Fibroblast of lung (primary cell): ENCODE measurements at regions not wholly inside any gene's neighbourhood (a gene's known extent, or its start where the extent isn't known, plus 50 kb on each side); places are given as distances from the start of the nearest gene placed in this dataset.

Experiments
- DNase-seq, 2 donors: peaks; one replicate each; pipeline versions ENCODE4 v3.0.0 to v3.0.0-alpha.2; 2010; ENCODE audit warnings: low read depth in 2 of 2
- H2AFZ ChIP-seq: 2 replicates; pipeline ENCODE4 v1.5.1; 2012; ENCODE audit warnings: low read length, control low read depth, inconsistent platforms
- H3K27ac ChIP-seq: 2 replicates; pipeline ENCODE4 v1.5.1; 2011; ENCODE audit warnings: low read length, control low read depth; ENCODE audit not compliant: insufficient read depth
- H3K27me3 ChIP-seq: 2 replicates; pipeline ENCODE4 v1.5.1; 2011; ENCODE audit warnings: mild to moderate bottlenecking, low read length; ENCODE audit not compliant: control insufficient read depth, insufficient read depth
- H3K36me3 ChIP-seq: 2 replicates; pipeline ENCODE4 v1.5.1; 2011; ENCODE audit warnings: low read length; ENCODE audit not compliant: control insufficient read depth, insufficient read depth
- H3K4me1 ChIP-seq: 2 replicates; pipeline ENCODE4 v1.5.1; 2011; ENCODE audit warnings: low read length; ENCODE audit not compliant: control insufficient read depth, insufficient read depth; ENCODE audit errors: extremely low read depth
- H3K4me2 ChIP-seq: 2 replicates; pipeline ENCODE4 v1.5.1; 2011; ENCODE audit warnings: low read length, control low read depth; ENCODE audit not compliant: insufficient read depth; ENCODE audit errors: extremely low read depth
- H3K4me3 ChIP-seq, 4 experiments: fragments of 200-600 bp in 1 of 4; sonication (generic) in 1 of 4; replicated peaks in 1 of 4; 2 replicates each; pipeline ENCODE4 v1.5.1; 2011 to 2016; ENCODE audit warnings: low read length in 4 of 4, low read depth in 3 of 4, mild to moderate bottlenecking in 3 of 4, control low read depth in 2 of 4, inconsistent platforms in 1 of 4, mixed read lengths in 1 of 4; ENCODE audit not compliant: insufficient read depth in 1 of 4; ENCODE audit errors: control extremely low read depth in 1 of 4
- H3K79me2 ChIP-seq: 2 replicates; pipeline ENCODE4 v1.5.1; 2012; ENCODE audit warnings: mild to moderate bottlenecking, low read length, inconsistent platforms; ENCODE audit not compliant: control insufficient read depth, insufficient read depth
- H3K9ac ChIP-seq: 2 replicates; pipeline ENCODE4 v1.5.1; 2011; ENCODE audit warnings: mild to moderate bottlenecking, low read length, control low read depth; ENCODE audit not compliant: insufficient read depth
- H3K9me3 ChIP-seq: 2 replicates; pipeline ENCODE4 v1.5.1; 2012; ENCODE audit warnings: low read depth, low read length; ENCODE audit not compliant: control insufficient read depth, insufficient read depth
- H4K20me1 ChIP-seq: 2 replicates; pipeline ENCODE4 v1.5.1; 2011; ENCODE audit warnings: low read length; ENCODE audit not compliant: control insufficient read depth, insufficient read depth; ENCODE audit errors: extremely low read depth
- CTCF ChIP-seq, 2 donors: IDR thresholded peaks in 1 of 2; conservative IDR thresholded peaks in 1 of 2; 1 replicate in 1 of 2; 2 replicates in 1 of 2; pipeline ENCODE4 v1.5.1; 2011 to 2012; ENCODE audit warnings: low read length in 2 of 2, control low read depth in 1 of 2, inconsistent platforms in 1 of 2, low read depth in 1 of 2, mild to moderate bottlenecking in 1 of 2
- EZH2 ChIP-seq: IDR thresholded peaks from 2 replicates; pipeline ENCODE4 v1.5.1; 2012; ENCODE audit warnings: low read length, control low read depth, mild to moderate bottlenecking; ENCODE audit errors: missing control alignments

GRCh38 chr6:40244699-40245098, 310.4 kb upstream of the MOCS1 start:
- Histone ChIP-seq H3K9me3 (no peaks in the 10 kb centered on the region), H3K79me2 (no peaks in the 10 kb centered on the region), H3K9ac (no peak overlapping the region), H3K36me3 (no peaks in the 10 kb centered on the region), H2AFZ (no peak overlapping the region), H3K4me1 (no peaks in the 10 kb centered on the region), H3K27ac (no peak overlapping the region), H3K4me3 (no peak overlapping the region), H3K4me2 (no peak overlapping the region), H3K27me3 (no peaks in the 10 kb centered on the region), H4K20me1 (no peaks in the 10 kb centered on the region)
- TF ChIP-seq EZH2 (no peak), CTCF (conservative IDR thresholded peaks at IDR 0.05 in 1 of 2, IDR thresholded peaks at IDR 0.05 in 1 of 2; ENCODE audit: low read depth in 1 of 2, low read length in 2 of 2) (no peak)
- no peak for DNase-seq

GRCh38 chr6:40232698-40233097, 298.4 kb upstream of the MOCS1 start:
- no peaks in the 10 kb centered on the region for H4K20me1 ChIP-seq
- no peaks in the 10 kb centered on the region for H3K4me1 ChIP-seq
- H3K36me3 ChIP-seq: no peaks in the 10 kb centered on the region
- no peak overlapping the region for H2AFZ ChIP-seq
- no peaks in the 10 kb centered on the region for H3K27me3 ChIP-seq
- no peak for DNase-seq
- H3K27ac ChIP-seq: no peak overlapping the region
- no peak overlapping the region for H3K4me2 ChIP-seq
- no peaks in the 10 kb centered on the region for H3K79me2 ChIP-seq
- H3K9me3 ChIP-seq: no peaks in the 10 kb centered on the region
- H3K4me3 ChIP-seq: no peak overlapping the region
- TF ChIP-seq CTCF (conservative IDR thresholded peaks at IDR 0.05 in 1 of 2, IDR thresholded peaks at IDR 0.05 in 1 of 2; ENCODE audit: low read depth in 1 of 2, low read length in 2 of 2) (no peak), EZH2 (no peak)
- H3K9ac ChIP-seq: no peak overlapping the region

GRCh38 chr6:40227735-40228134, 293.5 kb upstream of the MOCS1 start:
- H4K20me1 ChIP-seq: no peaks in the 10 kb centered on the region
- H3K4me1 ChIP-seq: no peaks in the 10 kb centered on the region
- no peaks in the 10 kb centered on the region for H3K79me2 ChIP-seq
- TF ChIP-seq EZH2 (no peak), CTCF (conservative IDR thresholded peaks at IDR 0.05 in 1 of 2, IDR thresholded peaks at IDR 0.05 in 1 of 2; ENCODE audit: low read depth in 1 of 2, low read length in 2 of 2) (no peak)
- no peaks in the 10 kb centered on the region for H3K9me3 ChIP-seq
- no peak overlapping the region for H3K27ac ChIP-seq
- no peak for DNase-seq
- H3K4me3 ChIP-seq: no peak overlapping the region
- H2AFZ ChIP-seq: no peak overlapping the region
- H3K27me3 ChIP-seq: no peaks in the 10 kb centered on the region
- H3K9ac ChIP-seq: no peak overlapping the region
- no peaks in the 10 kb centered on the region for H3K36me3 ChIP-seq
- H3K4me2 ChIP-seq: no peak overlapping the region
